Fibroblast of lung (primary cell): ENCODE measurements at regions not wholly inside any gene's neighbourhood (a gene's known extent, or its start where the extent isn't known, plus 50 kb on each side); places are given as distances from the start of the nearest gene placed in this dataset.

Experiments
- DNase-seq, 2 donors: peaks; one replicate each; pipeline versions ENCODE4 v3.0.0 to v3.0.0-alpha.2; 2010; ENCODE audit warnings: low read depth in 2 of 2
- H2AFZ ChIP-seq: 2 replicates; pipeline ENCODE4 v1.5.1; 2012; ENCODE audit warnings: low read length, control low read depth, inconsistent platforms
- H3K27ac ChIP-seq: 2 replicates; pipeline ENCODE4 v1.5.1; 2011; ENCODE audit warnings: low read length, control low read depth; ENCODE audit not compliant: insufficient read depth
- H3K27me3 ChIP-seq: 2 replicates; pipeline ENCODE4 v1.5.1; 2011; ENCODE audit warnings: mild to moderate bottlenecking, low read length; ENCODE audit not compliant: control insufficient read depth, insufficient read depth
- H3K36me3 ChIP-seq: 2 replicates; pipeline ENCODE4 v1.5.1; 2011; ENCODE audit warnings: low read length; ENCODE audit not compliant: control insufficient read depth, insufficient read depth
- H3K4me1 ChIP-seq: 2 replicates; pipeline ENCODE4 v1.5.1; 2011; ENCODE audit warnings: low read length; ENCODE audit not compliant: control insufficient read depth, insufficient read depth; ENCODE audit errors: extremely low read depth
- H3K4me2 ChIP-seq: 2 replicates; pipeline ENCODE4 v1.5.1; 2011; ENCODE audit warnings: low read length, control low read depth; ENCODE audit not compliant: insufficient read depth; ENCODE audit errors: extremely low read depth
- H3K4me3 ChIP-seq, 4 experiments: fragments of 200-600 bp in 1 of 4; sonication (generic) in 1 of 4; replicated peaks in 1 of 4; 2 replicates each; pipeline ENCODE4 v1.5.1; 2011 to 2016; ENCODE audit warnings: low read length in 4 of 4, low read depth in 3 of 4, mild to moderate bottlenecking in 3 of 4, control low read depth in 2 of 4, inconsistent platforms in 1 of 4, mixed read lengths in 1 of 4; ENCODE audit not compliant: insufficient read depth in 1 of 4; ENCODE audit errors: control extremely low read depth in 1 of 4
- H3K79me2 ChIP-seq: 2 replicates; pipeline ENCODE4 v1.5.1; 2012; ENCODE audit warnings: mild to moderate bottlenecking, low read length, inconsistent platforms; ENCODE audit not compliant: control insufficient read depth, insufficient read depth
- H3K9ac ChIP-seq: 2 replicates; pipeline ENCODE4 v1.5.1; 2011; ENCODE audit warnings: mild to moderate bottlenecking, low read length, control low read depth; ENCODE audit not compliant: insufficient read depth
- H3K9me3 ChIP-seq: 2 replicates; pipeline ENCODE4 v1.5.1; 2012; ENCODE audit warnings: low read depth, low read length; ENCODE audit not compliant: control insufficient read depth, insufficient read depth
- H4K20me1 ChIP-seq: 2 replicates; pipeline ENCODE4 v1.5.1; 2011; ENCODE audit warnings: low read length; ENCODE audit not compliant: control insufficient read depth, insufficient read depth; ENCODE audit errors: extremely low read depth
- CTCF ChIP-seq, 2 donors: IDR thresholded peaks in 1 of 2; conservative IDR thresholded peaks in 1 of 2; 1 replicate in 1 of 2; 2 replicates in 1 of 2; pipeline ENCODE4 v1.5.1; 2011 to 2012; ENCODE audit warnings: low read length in 2 of 2, control low read depth in 1 of 2, inconsistent platforms in 1 of 2, low read depth in 1 of 2, mild to moderate bottlenecking in 1 of 2
- EZH2 ChIP-seq: IDR thresholded peaks from 2 replicates; pipeline ENCODE4 v1.5.1; 2012; ENCODE audit warnings: low read length, control low read depth, mild to moderate bottlenecking; ENCODE audit errors: missing control alignments

- DNase-seq: no peak
- no peak overlapping the region for H3K27ac ChIP-seq
These were observed 79.4 kb downstream of the MARCHF4 start for GRCh38 chr2:216292886-216293301.

GRCh38 chr2:216292475-216292874 lies 79.8 kb downstream of the MARCHF4 start:
- no peak overlapping the region for H3K4me2 ChIP-seq
- DNase-seq: no peak
- no peaks in the 10 kb centered on the region for H3K27me3 ChIP-seq
- no peaks in the 10 kb centered on the region for H3K9me3 ChIP-seq
- no peaks in the 10 kb centered on the region for H3K36me3 ChIP-seq
- TF ChIP-seq CTCF (conservative IDR thresholded peaks at IDR 0.05 in 1 of 2, IDR thresholded peaks at IDR 0.05 in 1 of 2; ENCODE audit: low read depth in 1 of 2, low read length in 2 of 2) (no peak), EZH2 (no peak)
- H3K9ac ChIP-seq: no peak overlapping the region
- no peaks in the 10 kb centered on the region for H3K4me1 ChIP-seq
- no peaks in the 10 kb centered on the region for H4K20me1 ChIP-seq
- no peak overlapping the region for H2AFZ ChIP-seq
- H3K27ac ChIP-seq: no peak overlapping the region
- H3K4me3 ChIP-seq: no peak overlapping the region
- no peaks in the 10 kb centered on the region for H3K79me2 ChIP-seq

More at GRCh38 chr2:216292886-216293301, 79.4 kb downstream of the MARCHF4 start:
- Histone ChIP-seq H3K36me3 (no peaks in the 10 kb centered on the region), H2AFZ (no peak overlapping the region), H3K4me3 (no peak overlapping the region), H3K9me3 (no peaks in the 10 kb centered on the region), H4K20me1 (no peaks in the 10 kb centered on the region), H3K79me2 (no peaks in the 10 kb centered on the region), H3K9ac (no peak overlapping the region), H3K4me2 (no peak overlapping the region), H3K27me3 (no peaks in the 10 kb centered on the region), H3K4me1 (no peaks in the 10 kb centered on the region)
- TF ChIP-seq EZH2: no peak
- no peak for TF ChIP-seq CTCF (conservative IDR thresholded peaks at IDR 0.05 in 1 of 2, IDR thresholded peaks at IDR 0.05 in 1 of 2; ENCODE audit: low read depth in 1 of 2, low read length in 2 of 2)

DNA sequence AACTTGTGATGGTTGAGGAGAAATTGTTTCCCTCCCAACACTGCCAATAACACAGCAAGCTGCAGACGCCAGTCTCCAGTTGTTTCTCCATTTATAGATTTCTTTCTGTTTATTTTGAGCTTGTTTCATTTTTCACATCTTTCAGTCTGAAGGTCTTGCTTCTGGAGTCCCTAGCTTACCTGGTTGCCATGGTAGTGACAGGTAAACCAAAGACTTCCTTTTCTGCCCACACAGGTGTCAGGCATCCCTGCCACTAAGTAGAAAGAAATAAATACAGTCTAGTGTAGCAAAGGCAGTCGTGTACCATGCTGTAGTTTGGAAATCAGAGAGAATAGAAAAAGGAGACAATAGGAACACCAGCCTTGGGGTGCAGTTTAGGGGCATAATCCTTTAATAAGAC lies 82.8 kb downstream of the MARCHF4 start:
- Histone ChIP-seq H3K4me3 (no peak overlapping the region), H3K27ac (no peak overlapping the region), H3K4me2 (no peak overlapping the region), H3K27me3 (no peaks in the 10 kb centered on the region), H3K9me3 (no peaks in the 10 kb centered on the region), H3K4me1 (peaks cover 4% of the 10 kb centered on the region), H3K79me2 (no peaks in the 10 kb centered on the region), H3K9ac (no peak overlapping the region), H2AFZ (no peak overlapping the region), H4K20me1 (no peaks in the 10 kb centered on the region), H3K36me3 (no peaks in the 10 kb centered on the region)
- no peak for DNase-seq
- TF ChIP-seq EZH2: no peak
